PC-3 (cell line): ENCODE measurements at regions not wholly inside any gene's neighbourhood (a gene's known extent, or its start where the extent isn't known, plus 50 kb on each side); places are given as distances from the start of the nearest gene placed in this dataset.

Experiments
- EZH2phosphoT487 ChIP-seq: fragments of 300-600 bp; sonication (generic); IDR thresholded peaks from 2 replicates; pipeline ENCODE4 v1.6.1; 2018; ENCODE audit warnings: mild to moderate bottlenecking, antibody characterized with exemption, low read length, borderline replicate concordance
- TF ChIP-seq, protein P1 (sequence below): fragments of 300-600 bp; sonication (generic); conservative IDR thresholded peaks from 2 replicates; pipeline ENCODE4 v1.5.1; 2017; ENCODE audit warnings: antibody characterized with exemption, low read depth, mild to moderate bottlenecking, low read length

DNA sequence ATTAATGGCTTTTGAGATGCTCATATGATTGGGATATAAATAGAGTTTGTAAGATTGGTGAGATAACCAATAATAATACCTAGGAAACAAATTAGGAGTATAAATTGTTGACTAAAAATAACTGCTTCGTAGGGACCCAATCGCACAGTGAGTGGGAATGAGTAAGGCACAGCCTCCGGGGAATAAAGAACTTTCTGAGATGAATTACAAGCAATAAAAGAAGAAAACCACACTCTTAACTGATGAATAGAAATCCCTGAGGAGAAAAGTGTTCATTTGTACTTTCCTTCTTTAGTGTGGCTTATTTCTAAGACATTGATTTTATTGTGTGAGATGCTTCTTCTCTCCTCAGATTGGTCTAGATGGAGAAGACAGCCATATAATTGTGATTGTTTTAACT is 443.4 kb upstream of the PRMT6 start:
- TF ChIP-seq, protein P1, sequence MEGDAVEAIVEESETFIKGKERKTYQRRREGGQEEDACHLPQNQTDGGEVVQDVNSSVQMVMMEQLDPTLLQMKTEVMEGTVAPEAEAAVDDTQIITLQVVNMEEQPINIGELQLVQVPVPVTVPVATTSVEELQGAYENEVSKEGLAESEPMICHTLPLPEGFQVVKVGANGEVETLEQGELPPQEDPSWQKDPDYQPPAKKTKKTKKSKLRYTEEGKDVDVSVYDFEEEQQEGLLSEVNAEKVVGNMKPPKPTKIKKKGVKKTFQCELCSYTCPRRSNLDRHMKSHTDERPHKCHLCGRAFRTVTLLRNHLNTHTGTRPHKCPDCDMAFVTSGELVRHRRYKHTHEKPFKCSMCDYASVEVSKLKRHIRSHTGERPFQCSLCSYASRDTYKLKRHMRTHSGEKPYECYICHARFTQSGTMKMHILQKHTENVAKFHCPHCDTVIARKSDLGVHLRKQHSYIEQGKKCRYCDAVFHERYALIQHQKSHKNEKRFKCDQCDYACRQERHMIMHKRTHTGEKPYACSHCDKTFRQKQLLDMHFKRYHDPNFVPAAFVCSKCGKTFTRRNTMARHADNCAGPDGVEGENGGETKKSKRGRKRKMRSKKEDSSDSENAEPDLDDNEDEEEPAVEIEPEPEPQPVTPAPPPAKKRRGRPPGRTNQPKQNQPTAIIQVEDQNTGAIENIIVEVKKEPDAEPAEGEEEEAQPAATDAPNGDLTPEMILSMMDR = no peak
- no peak for TF ChIP-seq EZH2phosphoT487
